Mesenchymal stem cell (in vitro differentiated cells and primary cell): ENCODE measurements at regions not wholly inside any gene's neighbourhood (a gene's known extent, or its start where the extent isn't known, plus 50 kb on each side); places are given as distances from the start of the nearest gene placed in this dataset.

Experiments used
- DNase-seq: peaks from one replicate; pipeline ENCODE4 v3.0.0-alpha.2; 2013
- H2AFZ ChIP-seq: one replicate; pipeline ENCODE4 v1.6.1; 2013; ENCODE audit warnings: low read depth, mild to moderate bottlenecking, control low read depth, inconsistent platforms, low read length, moderate library complexity
- H2AK5ac ChIP-seq: 2 replicates; pipeline ENCODE4 v1.6.1; 2013; ENCODE audit warnings: low read length, moderate library complexity, mild to moderate bottlenecking, inconsistent platforms; ENCODE audit not compliant: severe bottlenecking
- H2BK120ac ChIP-seq: one replicate; pipeline ENCODE4 v1.6.1; 2013; ENCODE audit warnings: low read depth, mild to moderate bottlenecking, inconsistent platforms, low read length, moderate library complexity
- H2BK12ac ChIP-seq, 2 experiments: one replicate each; pipeline ENCODE4 v1.6.1; 2013; ENCODE audit warnings: inconsistent platforms in 2 of 2, low read length in 2 of 2, mild to moderate bottlenecking in 2 of 2, moderate library complexity in 2 of 2, control low read depth in 1 of 2
- H2BK15ac ChIP-seq: one replicate; pipeline ENCODE4 v1.6.1; 2013; ENCODE audit warnings: mild to moderate bottlenecking, low read depth, inconsistent platforms; ENCODE audit not compliant: poor library complexity, severe bottlenecking
- H2BK5ac ChIP-seq: 2 replicates; pipeline ENCODE4 v1.6.1; 2013; ENCODE audit warnings: low read depth, mild to moderate bottlenecking, low read length, control low read depth, inconsistent platforms; ENCODE audit not compliant: poor library complexity, severe bottlenecking
- H3K14ac ChIP-seq, 2 experiments: one replicate each; pipeline ENCODE4 v1.6.1; 2013; ENCODE audit warnings: inconsistent platforms in 2 of 2, low read length in 2 of 2, control low read depth in 1 of 2, mild to moderate bottlenecking in 1 of 2, moderate library complexity in 1 of 2
- H3K18ac ChIP-seq, 2 experiments: one replicate each; pipeline ENCODE4 v1.6.1; 2013; ENCODE audit warnings: inconsistent platforms in 2 of 2, low read length in 2 of 2, control low read depth in 1 of 2, low read depth in 1 of 2, mild to moderate bottlenecking in 1 of 2
- H3K23ac ChIP-seq, 2 experiments: one replicate each; pipeline ENCODE4 v1.6.1; 2013; ENCODE audit warnings: inconsistent platforms in 2 of 2, low read length in 2 of 2, mild to moderate bottlenecking in 2 of 2, moderate library complexity in 2 of 2, control low read depth in 1 of 2
- H3K27ac ChIP-seq: 2 replicates; pipeline ENCODE4 v1.5.1; 2013; ENCODE audit warnings: mild to moderate bottlenecking, moderate library complexity, low read length, control low read depth, inconsistent platforms; ENCODE audit not compliant: poor library complexity, severe bottlenecking
- H3K27me3 ChIP-seq, 2 experiments: 2 replicates each; pipeline versions ENCODE4 v1.6.1 to v1.7.0; 2013; ENCODE audit warnings: low read length in 2 of 2, mild to moderate bottlenecking in 2 of 2, moderate library complexity in 2 of 2, control low read depth in 1 of 2, inconsistent platforms in 1 of 2; ENCODE audit not compliant: control insufficient read depth in 1 of 2, insufficient read depth in 1 of 2
- H3K36me3 ChIP-seq, 2 experiments: 2 replicates each; pipeline versions ENCODE4 v1.6.1 to v1.7.0; 2013; ENCODE audit warnings: low read length in 2 of 2, control low read depth in 1 of 2, inconsistent platforms in 1 of 2, low read depth in 1 of 2, mild to moderate bottlenecking in 1 of 2; ENCODE audit not compliant: insufficient read depth in 2 of 2, control insufficient read depth in 1 of 2
- H3K4ac ChIP-seq, 2 experiments: one replicate each; pipeline ENCODE4 v1.6.1; 2013; ENCODE audit warnings: inconsistent platforms in 2 of 2, low read length in 2 of 2, mild to moderate bottlenecking in 2 of 2, moderate library complexity in 2 of 2, control low read depth in 1 of 2, low read depth in 1 of 2
- H3K4me1 ChIP-seq: 2 replicates; pipeline ENCODE4 v1.6.1; 2013; ENCODE audit warnings: low read depth, low read length, control low read depth; ENCODE audit not compliant: control insufficient read depth, insufficient read depth
- H3K4me2 ChIP-seq: 2 replicates; pipeline ENCODE4 v1.6.1; 2013; ENCODE audit warnings: low read length, mild to moderate bottlenecking, inconsistent platforms; ENCODE audit not compliant: poor library complexity, severe bottlenecking
- H3K4me3 ChIP-seq, 2 experiments: 2 replicates each; pipeline versions ENCODE4 v1.5.1 to v1.7.0; 2013; ENCODE audit warnings: low read length in 2 of 2, mild to moderate bottlenecking in 2 of 2, control low read depth in 1 of 2, low read depth in 1 of 2; ENCODE audit not compliant: insufficient read depth in 1 of 2
- H3K79me1 ChIP-seq: replicated peaks from 2 replicates; pipeline ENCODE4 v1.6.1; 2013; ENCODE audit warnings: mild to moderate bottlenecking, control low read depth, low read length, inconsistent platforms; ENCODE audit not compliant: poor library complexity, severe bottlenecking
- H3K9ac ChIP-seq: 2 replicates; pipeline ENCODE4 v1.7.0; 2013; ENCODE audit warnings: mild to moderate bottlenecking, low read length, moderate library complexity
- H3K9me3 ChIP-seq: 2 replicates; pipeline ENCODE4 v1.7.0; 2013; ENCODE audit warnings: mild to moderate bottlenecking, low read length; ENCODE audit not compliant: control insufficient read depth
- H4K8ac ChIP-seq: one replicate; pipeline ENCODE4 v1.6.1; 2013; ENCODE audit warnings: inconsistent platforms, mild to moderate bottlenecking, low read length, moderate library complexity
- H4K91ac ChIP-seq: one replicate; pipeline ENCODE4 v1.6.1; 2013; ENCODE audit warnings: mild to moderate bottlenecking, low read length, inconsistent platforms
- WGBS: methylation state at CpG from one replicate; pipeline ENCODE4 v1.1.7; 2013; ENCODE audit warnings: mixed read lengths; 5-methylcytosine and 5-hydroxymethylcytosine counted together

GRCh38 chr4:10866666-10867065 is 182.1 kb upstream of the CLNK start:
- Histone ChIP-seq H2BK5ac (no peak overlapping the region), H3K9me3 (no peaks in the 10 kb centered on the region)

GRCh38 chr4:10861036-10861435 is 176.5 kb upstream of the CLNK start:
- no peak overlapping the region for H3K4ac ChIP-seq
- H2AK5ac ChIP-seq = no peak overlapping the region
- H3K27me3 ChIP-seq = no peaks in the 10 kb centered on the region
- no peak overlapping the region for H2BK15ac ChIP-seq
- H3K23ac ChIP-seq = no peak overlapping the region
- H2BK120ac ChIP-seq = no peak overlapping the region
- no peak overlapping the region for H4K8ac ChIP-seq
- no peaks in the 10 kb centered on the region for H3K4me1 ChIP-seq
- H4K91ac ChIP-seq = no peak overlapping the region
- no peak overlapping the region for H3K4me2 ChIP-seq
- no peak overlapping the region for H3K18ac ChIP-seq
- peaks cover 12% of the 10 kb centered on the region for H3K9me3 ChIP-seq
- no peak overlapping the region for H2BK12ac ChIP-seq
- no peak overlapping the region for H3K14ac ChIP-seq
- no peaks in the 10 kb centered on the region for H3K36me3 ChIP-seq
- H2BK5ac ChIP-seq = no peak overlapping the region
- WGBS = 43% methylated on average over 2 of the region's 3 CpGs
- no peak overlapping the region for H3K4me3 ChIP-seq
- no peak for DNase-seq
- H3K9ac ChIP-seq = no peak overlapping the region
- no peaks in the 10 kb centered on the region for H3K79me1 ChIP-seq
- no peak overlapping the region for H2AFZ ChIP-seq
- no peak overlapping the region for H3K27ac ChIP-seq

More at GRCh38 chr4:10866666-10867065, 182.1 kb upstream of the CLNK start:
- H3K4me1 ChIP-seq = no peaks in the 10 kb centered on the region
- 60% methylated on average over 6 of the region's 6 CpGs for WGBS
- no peak overlapping the region for H3K4me2 ChIP-seq
- no peak overlapping the region for H3K27ac ChIP-seq
- no peak overlapping the region for H3K4me3 ChIP-seq
- no peaks in the 10 kb centered on the region for H3K27me3 ChIP-seq
- no peak overlapping the region for H4K91ac ChIP-seq
- H2AK5ac ChIP-seq = no peak overlapping the region
- H2AFZ ChIP-seq = no peak overlapping the region
- no peak overlapping the region for H2BK120ac ChIP-seq
- H2BK12ac ChIP-seq = no peak overlapping the region
- H3K9ac ChIP-seq = no peak overlapping the region
- no peak overlapping the region for H3K14ac ChIP-seq
- H3K23ac ChIP-seq = no peak overlapping the region
- no peaks in the 10 kb centered on the region for H3K79me1 ChIP-seq
- no peak overlapping the region for H3K4ac ChIP-seq
- H3K18ac ChIP-seq = no peak overlapping the region
- H4K8ac ChIP-seq = no peak overlapping the region
- DNase-seq = no peak
- no peak overlapping the region for H2BK15ac ChIP-seq
- H3K36me3 ChIP-seq = no peaks in the 10 kb centered on the region

DNA sequence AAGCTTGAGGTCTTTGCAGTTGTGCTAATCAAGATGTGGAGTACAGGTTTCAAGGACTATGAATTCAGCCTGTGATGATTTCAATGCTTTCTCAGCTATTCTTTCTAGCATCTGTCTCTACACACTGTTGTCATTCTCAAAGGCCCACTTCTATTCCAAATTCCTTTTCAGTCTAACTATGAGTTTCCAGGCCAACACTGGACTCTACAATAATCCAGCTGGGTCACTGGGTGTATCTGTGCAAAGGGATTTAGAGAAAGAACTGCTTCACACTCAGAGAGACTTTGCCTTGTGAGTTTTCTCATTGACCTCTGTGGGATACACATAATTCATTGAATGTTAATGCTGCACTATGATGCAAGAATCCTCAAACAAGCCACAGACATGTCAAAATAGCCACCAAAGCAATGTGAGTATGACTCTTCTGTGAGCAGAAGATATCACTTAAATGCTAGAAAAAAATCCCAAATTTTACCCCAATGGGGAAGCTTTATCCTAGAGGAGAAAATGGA is 171.8 kb upstream of the CLNK start:
- no peak overlapping the region for H3K9ac ChIP-seq
- H3K14ac ChIP-seq = no peak overlapping the region
- no peak overlapping the region for H4K91ac ChIP-seq
- no peak overlapping the region for H2BK120ac ChIP-seq
- H2AK5ac ChIP-seq = no peak overlapping the region
- H3K4me1 ChIP-seq = no peaks in the 10 kb centered on the region
- H2BK15ac ChIP-seq = no peak overlapping the region
- H2AFZ ChIP-seq = no peak overlapping the region
- no peak overlapping the region for H3K27ac ChIP-seq
- no peak overlapping the region for H3K18ac ChIP-seq
- H3K4me3 ChIP-seq = no peak overlapping the region
- no peak overlapping the region for H4K8ac ChIP-seq
- H3K27me3 ChIP-seq = no peaks in the 10 kb centered on the region
- H3K9me3 ChIP-seq = peaks cover 12% of the 10 kb centered on the region
- H3K79me1 ChIP-seq = no peaks in the 10 kb centered on the region
- H3K36me3 ChIP-seq = no peaks in the 10 kb centered on the region
- H3K4me2 ChIP-seq = no peak overlapping the region
- H3K23ac ChIP-seq = no peak overlapping the region
- DNase-seq = peak; percentile 6
- no peak overlapping the region for H3K4ac ChIP-seq
- H2BK12ac ChIP-seq = no peak overlapping the region
- no peak overlapping the region for H2BK5ac ChIP-seq

- Histone ChIP-seq H4K8ac (no peak overlapping the region), H4K91ac (no peak overlapping the region), H3K4me2 (no peak overlapping the region), H2BK12ac (no peak overlapping the region), H3K27me3 (no peaks in the 10 kb centered on the region), H3K18ac (no peak overlapping the region), H2AFZ (no peak overlapping the region), H3K14ac (no peak overlapping the region), H3K4me1 (no peaks in the 10 kb centered on the region), H2BK15ac (no peak overlapping the region), H3K4ac (no peak overlapping the region), H2AK5ac (no peak overlapping the region), H3K9me3 (peaks cover 7% of the 10 kb centered on the region), H2BK120ac (no peak overlapping the region), H3K79me1 (no peaks in the 10 kb centered on the region), H2BK5ac (no peak overlapping the region), H3K23ac (no peak overlapping the region), H3K9ac (no peak overlapping the region), H3K4me3 (no peak overlapping the region), H3K36me3 (no peaks in the 10 kb centered on the region), H3K27ac (no peak overlapping the region)
- DNase-seq = no peak
- 69% methylated on average over 2 of the region's 2 CpGs for WGBS
Observed at GRCh38 chr4:10853196-10853595, 168.6 kb upstream of the CLNK start.
